ENCODE measurements at regions not wholly inside any gene's neighbourhood (a gene's known extent, or its start where the extent isn't known, plus 50 kb on each side); places are given as distances from the start of the nearest gene placed in this dataset.
"Not testable (repeated sequence)": the region's sequence is repeated elsewhere in the genome, so short reads cannot be mapped to it uniquely, and the experiment has no call there.

DNA sequence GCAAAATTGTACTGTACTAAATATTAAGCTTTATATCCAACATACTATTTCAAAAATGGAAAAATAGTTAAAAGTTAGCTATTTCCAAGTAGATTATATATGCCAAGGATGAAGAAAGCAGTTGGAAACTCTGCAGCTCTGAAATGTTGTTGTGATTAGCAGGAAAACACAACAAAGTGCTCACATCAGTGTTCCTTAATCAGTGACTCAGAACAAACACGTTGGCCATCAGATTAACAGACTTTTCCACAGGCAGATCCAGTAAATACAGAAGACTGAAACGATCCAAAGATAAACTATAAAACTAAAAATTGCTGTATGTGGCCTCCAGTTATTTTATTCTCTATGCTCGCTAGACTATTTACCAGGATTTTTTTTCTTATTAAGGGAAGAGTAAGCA lies 99.6 kb upstream of the SEMA3D start:
- ChIA-PET CTCF (no interaction called here), POLR2A (ENCODE audit: low non-redundant PET) (no interaction called here)
- H3K27ac ChIP-seq: no peak overlapping the region
- TF ChIP-seq, protein P1, sequence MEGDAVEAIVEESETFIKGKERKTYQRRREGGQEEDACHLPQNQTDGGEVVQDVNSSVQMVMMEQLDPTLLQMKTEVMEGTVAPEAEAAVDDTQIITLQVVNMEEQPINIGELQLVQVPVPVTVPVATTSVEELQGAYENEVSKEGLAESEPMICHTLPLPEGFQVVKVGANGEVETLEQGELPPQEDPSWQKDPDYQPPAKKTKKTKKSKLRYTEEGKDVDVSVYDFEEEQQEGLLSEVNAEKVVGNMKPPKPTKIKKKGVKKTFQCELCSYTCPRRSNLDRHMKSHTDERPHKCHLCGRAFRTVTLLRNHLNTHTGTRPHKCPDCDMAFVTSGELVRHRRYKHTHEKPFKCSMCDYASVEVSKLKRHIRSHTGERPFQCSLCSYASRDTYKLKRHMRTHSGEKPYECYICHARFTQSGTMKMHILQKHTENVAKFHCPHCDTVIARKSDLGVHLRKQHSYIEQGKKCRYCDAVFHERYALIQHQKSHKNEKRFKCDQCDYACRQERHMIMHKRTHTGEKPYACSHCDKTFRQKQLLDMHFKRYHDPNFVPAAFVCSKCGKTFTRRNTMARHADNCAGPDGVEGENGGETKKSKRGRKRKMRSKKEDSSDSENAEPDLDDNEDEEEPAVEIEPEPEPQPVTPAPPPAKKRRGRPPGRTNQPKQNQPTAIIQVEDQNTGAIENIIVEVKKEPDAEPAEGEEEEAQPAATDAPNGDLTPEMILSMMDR (conservative IDR thresholded peaks at IDR 0.05; ENCODE audit: low read depth): no peak
- no peak for DNase-seq (ENCODE audit: low spot score)

DNA sequence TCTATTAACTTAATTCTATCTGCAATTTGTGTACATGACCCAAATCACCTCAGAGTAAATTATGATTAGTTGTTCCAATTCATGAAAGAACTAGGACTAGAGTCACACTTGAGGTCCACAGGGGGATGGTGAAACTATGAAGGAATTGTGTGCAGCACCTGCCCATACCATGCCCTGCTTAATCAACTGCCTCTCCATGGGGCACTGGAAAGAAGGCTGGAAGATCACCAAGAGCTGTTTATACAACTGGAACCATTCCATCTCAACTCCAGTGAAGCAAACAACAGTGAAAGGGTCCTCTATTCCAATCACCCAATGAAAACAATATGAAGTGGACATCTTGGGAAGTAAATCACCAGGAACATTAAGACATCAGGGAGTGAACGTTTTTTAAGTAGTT lies 98.7 kb upstream of the SEMA3D start:
- TF ChIP-seq, protein P1 (conservative IDR thresholded peaks at IDR 0.05; ENCODE audit: low read depth): no peak
- H3K27ac ChIP-seq: no peak overlapping the region
- CTCF ChIA-PET: no interaction called here
- POLR2A ChIA-PET (ENCODE audit: low non-redundant PET): no interaction called here
- DNase-seq (ENCODE audit: low spot score): no peak

DNA sequence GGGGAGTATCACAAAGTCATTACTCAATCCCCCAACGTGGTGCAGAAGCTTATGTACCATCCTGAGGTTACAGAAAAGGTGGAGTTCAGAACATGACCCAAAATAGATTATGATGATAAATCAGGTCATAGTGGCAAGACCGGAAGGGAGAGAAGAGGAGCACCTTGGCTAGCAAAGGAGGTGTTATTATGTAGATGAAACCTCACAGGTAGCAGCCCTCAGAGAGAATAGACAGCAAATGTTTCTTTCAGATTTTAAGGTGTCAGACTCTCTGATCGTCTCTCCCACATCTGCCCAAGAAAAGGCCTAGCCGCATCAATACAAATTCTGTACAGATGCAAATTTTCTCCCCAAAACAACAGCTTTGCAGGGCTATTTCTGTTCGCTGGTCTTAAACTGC lies 88.3 kb upstream of the SEMA3D start:
- no peak overlapping the region for H3K27ac ChIP-seq
- POLR2A ChIA-PET (ENCODE audit: low non-redundant PET): no interaction called here
- DNase-seq (ENCODE audit: low spot score): no peak
- TF ChIP-seq, protein P1 (conservative IDR thresholded peaks at IDR 0.05; ENCODE audit: low read depth): no peak
- CTCF ChIA-PET: no interaction called here

DNA sequence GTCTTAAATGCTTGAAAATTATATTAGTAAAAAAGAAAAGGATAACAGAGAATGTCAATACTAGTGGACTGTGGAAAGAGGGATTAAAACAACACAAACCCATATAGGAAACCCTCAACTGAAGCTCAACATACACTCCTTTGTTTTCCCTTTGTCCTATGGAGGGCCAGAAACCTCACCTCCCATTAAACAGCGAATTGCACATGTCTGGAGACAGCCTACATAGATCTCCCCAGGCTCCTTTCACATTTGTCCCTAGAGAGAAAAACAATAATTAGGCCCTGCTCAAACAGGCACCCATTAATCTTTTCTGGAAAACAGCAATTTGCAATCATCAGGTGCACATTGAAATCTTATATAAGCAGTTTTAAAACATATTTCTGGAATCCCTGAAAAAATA lies 87.6 kb upstream of the SEMA3D start:
- TF ChIP-seq, protein P1 (conservative IDR thresholded peaks at IDR 0.05; ENCODE audit: low read depth): no peak
- ChIA-PET POLR2A (ENCODE audit: low non-redundant PET) (no interaction called here), CTCF (no interaction called here)
- no peak overlapping the region for H3K27ac ChIP-seq
- no peak for DNase-seq (ENCODE audit: low spot score)

DNA sequence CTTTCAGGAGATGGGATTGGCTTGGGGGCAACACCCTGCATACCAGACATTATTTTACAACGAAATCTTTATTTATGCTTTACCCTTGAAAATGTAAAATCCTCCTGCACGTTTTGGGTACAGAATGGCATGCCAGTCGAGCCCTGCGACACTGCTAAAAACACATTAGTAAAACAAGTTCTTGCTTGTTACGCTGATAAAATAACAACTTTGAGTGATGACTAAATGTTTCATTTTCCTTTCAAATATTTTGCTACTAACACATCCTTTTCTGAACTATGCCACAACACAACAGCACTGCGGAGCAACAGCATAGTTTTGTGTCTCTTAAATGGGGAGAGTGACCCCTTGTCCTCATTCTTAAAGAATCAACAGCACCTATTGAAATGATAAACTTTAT lies 76.0 kb upstream of the SEMA3D start:
- no peak overlapping the region for H3K27ac ChIP-seq
- TF ChIP-seq, protein P1 (conservative IDR thresholded peaks at IDR 0.05; ENCODE audit: low read depth): no peak
- POLR2A ChIA-PET (ENCODE audit: low non-redundant PET): no interaction called here

DNA sequence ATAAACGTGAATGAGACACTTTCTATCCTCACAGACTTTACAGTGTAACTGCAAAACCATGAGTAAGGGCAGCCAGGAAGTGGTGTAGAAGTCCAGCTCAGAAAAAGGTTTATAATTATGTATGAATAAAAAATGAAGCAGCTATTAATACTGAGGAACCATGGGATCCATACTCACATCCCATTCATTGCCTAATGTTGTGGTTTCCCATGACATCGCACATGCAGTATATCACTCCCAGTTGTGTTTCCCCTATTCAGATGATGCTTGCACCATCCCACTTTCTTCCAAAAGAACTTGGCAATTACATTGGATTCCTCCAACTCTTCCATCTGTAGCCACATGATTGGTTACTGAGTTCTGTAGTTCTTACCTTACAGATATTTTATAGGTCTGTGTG lies 74.5 kb upstream of the SEMA3D start:
- POLR2A ChIA-PET (ENCODE audit: low non-redundant PET): no interaction called here

More for the DNA sequence above, 76.0 kb upstream of the SEMA3D start:
- CTCF ChIA-PET: interaction anchor here (0.5 to 1.2 kb wide), 3 partner anchors 292 to 820 kb away, joined by 3 to 4 read pairs (median 3); no protein-coding TSS in a partner anchor
- DNase-seq (ENCODE audit: low spot score): no peak

DNA sequence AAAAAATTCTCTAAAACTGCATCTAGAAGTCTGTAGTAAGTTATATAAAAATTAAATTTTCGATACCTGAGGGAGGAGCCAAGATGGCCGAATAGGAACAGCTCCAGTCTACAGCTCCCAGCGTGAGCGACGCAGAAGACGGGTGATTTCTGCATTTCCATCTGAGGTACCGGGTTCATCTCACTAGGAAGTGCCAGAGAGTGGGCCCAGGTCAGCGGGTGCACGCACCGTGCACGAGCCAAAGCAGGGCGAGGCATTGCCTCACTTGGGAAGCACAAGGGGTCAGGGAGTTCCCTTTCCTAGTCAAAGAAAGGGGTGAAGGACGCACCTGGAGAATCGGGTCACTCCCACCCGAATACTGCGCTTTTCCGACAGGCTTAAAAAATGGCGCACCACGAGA lies 62.9 kb upstream of the SEMA3D start:
- CTCF ChIA-PET; POLR2A ChIA-PET (ENCODE audit: low non-redundant PET); H3K27ac ChIP-seq; DNase-seq (ENCODE audit: low spot score): not testable (repeated sequence)

More for the DNA sequence above, 74.5 kb upstream of the SEMA3D start:
- CTCF ChIA-PET: no interaction called here
- TF ChIP-seq, protein P1 (conservative IDR thresholded peaks at IDR 0.05; ENCODE audit: low read depth): no peak
- H3K27ac ChIP-seq: no peak overlapping the region
- DNase-seq (ENCODE audit: low spot score): no peak

Data from RWPE1 (cell line).